H9 (cell line): ENCODE measurements at regions not wholly inside any gene's neighbourhood (a gene's known extent, or its start where the extent isn't known, plus 50 kb on each side); places are given as distances from the start of the nearest gene placed in this dataset.

Experiments
- DNase-seq: peaks from one replicate; pipeline ENCODE4 v3.0.0-alpha.2; 2017
- H2AFZ ChIP-seq: one replicate; pipeline ENCODE4 v1.6.1; 2013; ENCODE audit warnings: mild to moderate bottlenecking, low read length, control low read depth, moderate library complexity
- H2AK5ac ChIP-seq: 2 replicates; pipeline ENCODE4 v1.6.1; 2013; ENCODE audit warnings: low read length, control low read depth, mixed read lengths; ENCODE audit not compliant: insufficient read length
- H2BK120ac ChIP-seq: one replicate; pipeline ENCODE4 v1.6.1; 2013; ENCODE audit warnings: low read depth, mild to moderate bottlenecking, low read length, control low read depth, inconsistent platforms; ENCODE audit not compliant: poor library complexity, severe bottlenecking
- H2BK12ac ChIP-seq: 2 replicates; pipeline ENCODE4 v1.6.1; 2013; ENCODE audit warnings: low read length, control low read depth, mixed read lengths, low read depth; ENCODE audit not compliant: insufficient read length
- H2BK15ac ChIP-seq: 2 replicates; pipeline ENCODE4 v1.6.1; 2013; ENCODE audit warnings: low read depth, low read length, control low read depth
- H2BK20ac ChIP-seq: one replicate; pipeline ENCODE4 v1.6.1; 2013; ENCODE audit warnings: low read depth, mild to moderate bottlenecking, low read length, control low read depth, inconsistent platforms; ENCODE audit not compliant: poor library complexity, severe bottlenecking
- H2BK5ac ChIP-seq: 2 replicates; pipeline ENCODE4 v1.6.1; 2013; ENCODE audit warnings: low read length, control low read depth, mixed read lengths; ENCODE audit not compliant: insufficient read length
- H3K14ac ChIP-seq: 2 replicates; pipeline ENCODE4 v1.6.1; 2013; ENCODE audit warnings: low read length, control low read depth; ENCODE audit not compliant: insufficient read depth
- H3K18ac ChIP-seq: 2 replicates; pipeline ENCODE4 v1.6.1; 2013; ENCODE audit warnings: low read depth, mild to moderate bottlenecking, mixed read lengths, low read length, control low read depth; ENCODE audit not compliant: insufficient read length
- H3K23ac ChIP-seq: 2 replicates; pipeline ENCODE4 v1.6.1; 2013; ENCODE audit warnings: low read length, control low read depth, mixed read lengths, low read depth; ENCODE audit not compliant: insufficient read length
- H3K23me2 ChIP-seq: 2 replicates; pipeline ENCODE4 v1.6.1; 2013; ENCODE audit warnings: low read depth, mild to moderate bottlenecking, mixed read lengths, low read length, control low read depth; ENCODE audit not compliant: insufficient read length, poor library complexity, severe bottlenecking
- H3K27ac ChIP-seq: 2 replicates; pipeline ENCODE4 v1.5.1; 2013; ENCODE audit warnings: low read length, control low read depth, mixed read lengths, low read depth; ENCODE audit not compliant: insufficient read length
- H3K27me3 ChIP-seq: 2 replicates; pipeline ENCODE4 v1.6.1; 2013; ENCODE audit warnings: low read length, control low read depth, inconsistent platforms; ENCODE audit not compliant: insufficient read depth
- H3K4ac ChIP-seq: 2 replicates; pipeline ENCODE4 v1.6.1; 2013; ENCODE audit warnings: low read depth, mild to moderate bottlenecking, control low read depth, inconsistent platforms, low read length, moderate library complexity
- H3K4me1 ChIP-seq: 2 replicates; pipeline ENCODE4 v1.6.1; 2013; ENCODE audit warnings: low read length, control low read depth, inconsistent platforms; ENCODE audit not compliant: insufficient read depth
- H3K4me2 ChIP-seq: 2 replicates; pipeline ENCODE4 v1.6.1; 2013; ENCODE audit warnings: low read length, control low read depth, mixed read lengths; ENCODE audit not compliant: insufficient read length, insufficient read depth
- H3K56ac ChIP-seq: 2 replicates; pipeline ENCODE4 v1.6.1; 2013; ENCODE audit warnings: low read depth, mild to moderate bottlenecking, mixed read lengths, low read length, control low read depth; ENCODE audit not compliant: insufficient read length
- H3K79me1 ChIP-seq: 2 replicates; pipeline ENCODE4 v1.6.1; 2013; ENCODE audit warnings: low read depth, mild to moderate bottlenecking, moderate library complexity, low read length, control low read depth, inconsistent platforms; ENCODE audit not compliant: insufficient read depth, poor library complexity, severe bottlenecking
- H3K79me2 ChIP-seq: 2 replicates; pipeline ENCODE4 v1.6.1; 2013; ENCODE audit warnings: low read length, control low read depth, inconsistent platforms; ENCODE audit not compliant: insufficient read depth
- H3K9ac ChIP-seq: 2 replicates; pipeline ENCODE4 v1.6.1; 2013; ENCODE audit warnings: low read length, control low read depth, mixed read lengths; ENCODE audit not compliant: insufficient read length; ENCODE audit errors: extremely low read depth
- H3K9me3 ChIP-seq: one replicate; pipeline ENCODE4 v1.6.1; 2013; ENCODE audit warnings: low read depth, low read length, inconsistent platforms; ENCODE audit not compliant: control insufficient read depth
- H3T11ph ChIP-seq: one replicate; pipeline ENCODE4 v1.6.1; 2013; ENCODE audit warnings: mild to moderate bottlenecking, low read length, control low read depth, inconsistent platforms
- H4K20me1 ChIP-seq: one replicate; pipeline ENCODE4 v1.6.1; 2013; ENCODE audit not compliant: control insufficient read depth, insufficient read length, insufficient read depth
- H4K5ac ChIP-seq: 2 replicates; pipeline ENCODE4 v1.6.1; 2013; ENCODE audit warnings: low read depth, mild to moderate bottlenecking, mixed read lengths, low read length, control low read depth; ENCODE audit not compliant: insufficient read length
- H4K8ac ChIP-seq: replicated peaks from 2 replicates; pipeline ENCODE4 v1.6.1; 2013; ENCODE audit warnings: low read length, control low read depth, mixed read lengths, low read depth; ENCODE audit not compliant: insufficient read length
- H4K91ac ChIP-seq: 2 replicates; pipeline ENCODE4 v1.6.1; 2013; ENCODE audit warnings: low read depth, mild to moderate bottlenecking, moderate library complexity, mixed read lengths, low read length, control low read depth; ENCODE audit not compliant: insufficient read length
- H3K27ac Mint-ChIP-seq, 3 experiments: 2 replicates in 2 of 3; 3 replicates in 1 of 3; pipeline ENCODE4 v1.8.0; 2020 to 2021; ENCODE audit warnings: mixed read lengths in 3 of 3, mild to moderate bottlenecking in 1 of 3, moderate library complexity in 1 of 3
- H3K27me3 Mint-ChIP-seq: 2 replicates; pipeline ENCODE4 v1.8.0; 2021; ENCODE audit warnings: low read depth, mild to moderate bottlenecking, moderate library complexity, mixed read lengths
- H3K36me3 Mint-ChIP-seq, 3 experiments: 2 replicates in 2 of 3; 3 replicates in 1 of 3; pipeline ENCODE4 v1.8.0; 2020 to 2021; ENCODE audit warnings: low read depth in 3 of 3, mixed read lengths in 3 of 3; ENCODE audit not compliant: insufficient read depth in 1 of 3
- H3K4me1 Mint-ChIP-seq, 2 experiments: 2 replicates each; pipeline ENCODE4 v1.8.0; 2020; ENCODE audit warnings: mixed read lengths in 2 of 2
- H3K4me3 Mint-ChIP-seq, 2 experiments: 2 replicates in 1 of 2; 3 replicates in 1 of 2; pipeline ENCODE4 v1.8.0; 2020 to 2021; ENCODE audit warnings: mild to moderate bottlenecking in 2 of 2, mixed read lengths in 2 of 2, moderate library complexity in 1 of 2
- H3K9me3 Mint-ChIP-seq, 2 experiments: 2 replicates in 1 of 2; 3 replicates in 1 of 2; pipeline ENCODE4 v1.8.0; 2020; ENCODE audit warnings: mild to moderate bottlenecking in 2 of 2, mixed read lengths in 2 of 2, moderate library complexity in 1 of 2
- WGBS: extraction: QIAGEN DNeasy Blood & Tissue Kit; methylation state at CpG from one replicate; pipeline ENCODE4 v1.1.7; 2013; ENCODE audit warnings: missing lambda C conversion rate, low lambda C conversion rate, mixed read lengths; ENCODE audit not compliant: insufficient read length; ENCODE audit errors: extremely low coverage; 5-methylcytosine and 5-hydroxymethylcytosine counted together
- TF ChIP-seq, protein P1 (sequence below): fragments of 200-600 bp; sonication (generic); conservative IDR thresholded peaks from 3 replicates; pipeline ENCODE4 v1.8.0; 2021; ENCODE audit warnings: antibody characterized with exemption, mild to moderate bottlenecking

DNA sequence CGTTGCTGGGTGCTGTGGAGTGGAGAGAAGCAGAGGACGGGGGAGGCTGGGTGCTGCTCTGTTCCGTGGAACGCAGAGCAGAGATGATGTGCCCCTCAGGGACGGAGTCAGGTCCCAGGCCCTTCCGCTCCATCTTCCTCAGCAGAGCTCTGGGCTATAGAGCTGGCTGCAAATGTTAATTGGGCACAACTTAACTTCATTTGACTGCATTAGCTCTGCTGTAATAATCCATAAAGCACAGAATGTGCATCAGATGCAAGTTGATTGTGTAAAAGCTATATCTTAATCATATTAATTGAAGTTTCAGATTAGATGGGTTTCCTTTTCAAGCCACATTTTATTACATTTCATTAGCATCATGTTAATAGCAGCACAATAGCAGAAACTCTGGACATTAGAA, 212.6 kb downstream of the ABCC12 start:
- no peak overlapping the region for H3K14ac ChIP-seq
- no peaks in the 10 kb centered on the region for H3K4me1 ChIP-seq
- no peak overlapping the region for H3K4me2 ChIP-seq
- no peak overlapping the region for H3K9ac ChIP-seq
- H3T11ph ChIP-seq: no peak overlapping the region
- no peak overlapping the region for H4K91ac ChIP-seq
- no peak overlapping the region for H3K18ac ChIP-seq
- H3K23me2 ChIP-seq: no peaks in the 10 kb centered on the region
- H2AK5ac ChIP-seq: no peak overlapping the region
- Mint-ChIP-seq H3K4me1 (peaks cover 9 to 15% of the 10 kb centered on the region in 2 experiments), H3K9me3 (no peaks in the 10 kb centered on the region; a peak in 1 of 5 replicates), H3K27me3 (peaks cover 5% of the 10 kb centered on the region), H3K36me3 (0 out of 7 replicates have a peak, but pooled peaks cover 0 to 2% (median 0%) of the 10 kb centered on the region in 3 experiments), H3K27ac (no peak overlapping the region), H3K4me3 (no peak overlapping the region)
- H3K79me1 ChIP-seq: no peaks in the 10 kb centered on the region
- H3K9me3 ChIP-seq: no peaks in the 10 kb centered on the region
- H2BK15ac ChIP-seq: no peak overlapping the region
- TF ChIP-seq, protein P1, sequence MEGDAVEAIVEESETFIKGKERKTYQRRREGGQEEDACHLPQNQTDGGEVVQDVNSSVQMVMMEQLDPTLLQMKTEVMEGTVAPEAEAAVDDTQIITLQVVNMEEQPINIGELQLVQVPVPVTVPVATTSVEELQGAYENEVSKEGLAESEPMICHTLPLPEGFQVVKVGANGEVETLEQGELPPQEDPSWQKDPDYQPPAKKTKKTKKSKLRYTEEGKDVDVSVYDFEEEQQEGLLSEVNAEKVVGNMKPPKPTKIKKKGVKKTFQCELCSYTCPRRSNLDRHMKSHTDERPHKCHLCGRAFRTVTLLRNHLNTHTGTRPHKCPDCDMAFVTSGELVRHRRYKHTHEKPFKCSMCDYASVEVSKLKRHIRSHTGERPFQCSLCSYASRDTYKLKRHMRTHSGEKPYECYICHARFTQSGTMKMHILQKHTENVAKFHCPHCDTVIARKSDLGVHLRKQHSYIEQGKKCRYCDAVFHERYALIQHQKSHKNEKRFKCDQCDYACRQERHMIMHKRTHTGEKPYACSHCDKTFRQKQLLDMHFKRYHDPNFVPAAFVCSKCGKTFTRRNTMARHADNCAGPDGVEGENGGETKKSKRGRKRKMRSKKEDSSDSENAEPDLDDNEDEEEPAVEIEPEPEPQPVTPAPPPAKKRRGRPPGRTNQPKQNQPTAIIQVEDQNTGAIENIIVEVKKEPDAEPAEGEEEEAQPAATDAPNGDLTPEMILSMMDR: no peak
- WGBS: no CpG with 5 or more reads among the region's 6 CpGs
- H3K27ac ChIP-seq: no peak overlapping the region
- no peak overlapping the region for H2BK20ac ChIP-seq
- no peak overlapping the region for H3K56ac ChIP-seq
- H4K5ac ChIP-seq: no peak overlapping the region
- H2BK12ac ChIP-seq: no peak overlapping the region
- H2BK5ac ChIP-seq: no peak overlapping the region
- H2BK120ac ChIP-seq: no peak overlapping the region
- H2AFZ ChIP-seq: no peak overlapping the region
- H3K23ac ChIP-seq: no peak overlapping the region
- no peak overlapping the region for H4K8ac ChIP-seq
- DNase-seq: no peak
- H3K4ac ChIP-seq: no peak overlapping the region
- no peaks in the 10 kb centered on the region for H3K79me2 ChIP-seq
- H4K20me1 ChIP-seq: no peaks in the 10 kb centered on the region
- H3K27me3 ChIP-seq: no peaks in the 10 kb centered on the region
